Peyer's patch (tissue), 4 donors: ENCODE measurements at regions not wholly inside any gene's neighbourhood (a gene's known extent, or its start where the extent isn't known, plus 50 kb on each side); places are given as distances from the start of the nearest gene placed in this dataset.

Source experiments
- POLR2A ChIP-seq, 2 donors: fragments of 450-650 bp; IDR thresholded peaks; one replicate each; pipeline ENCODE4 v1.5.1; 2017; ENCODE audit warnings: antibody characterized with exemption in 2 of 2, mild to moderate bottlenecking in 2 of 2, moderate library complexity in 2 of 2
- TF ChIP-seq, protein P1 (sequence below), 6 experiments: fragments of 450-650 bp in 4 of 6; fragments of 200-600 bp in 2 of 6; sonication (generic) in 1 of 6; IDR thresholded peaks; one replicate each; pipeline ENCODE4 v1.5.1; 2017 to 2019; ENCODE audit warnings: antibody characterized with exemption in 6 of 6, mild to moderate bottlenecking in 3 of 6, moderate library complexity in 1 of 6

DNA sequence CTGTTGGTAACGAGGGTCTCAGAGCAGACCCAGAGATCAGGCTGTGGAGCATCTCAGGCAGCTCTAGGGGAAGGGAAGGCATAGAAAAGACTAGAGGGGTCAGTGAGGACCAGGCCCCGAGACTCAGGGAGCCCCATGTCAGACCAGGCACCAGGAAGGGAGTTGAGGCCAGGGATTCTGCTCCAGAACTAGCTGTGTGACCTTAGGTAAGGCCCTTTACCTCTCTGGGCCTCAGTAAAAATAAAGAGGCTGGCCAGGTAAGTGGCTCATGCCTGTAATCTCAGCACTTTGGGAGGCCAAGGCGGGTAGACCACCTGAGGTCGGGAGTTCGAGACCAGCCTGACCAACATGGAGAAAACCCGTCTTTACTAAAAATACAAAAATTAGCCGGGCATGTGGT lies 176.4 kb upstream of the IER5L start:
- TF ChIP-seq, protein P1, sequence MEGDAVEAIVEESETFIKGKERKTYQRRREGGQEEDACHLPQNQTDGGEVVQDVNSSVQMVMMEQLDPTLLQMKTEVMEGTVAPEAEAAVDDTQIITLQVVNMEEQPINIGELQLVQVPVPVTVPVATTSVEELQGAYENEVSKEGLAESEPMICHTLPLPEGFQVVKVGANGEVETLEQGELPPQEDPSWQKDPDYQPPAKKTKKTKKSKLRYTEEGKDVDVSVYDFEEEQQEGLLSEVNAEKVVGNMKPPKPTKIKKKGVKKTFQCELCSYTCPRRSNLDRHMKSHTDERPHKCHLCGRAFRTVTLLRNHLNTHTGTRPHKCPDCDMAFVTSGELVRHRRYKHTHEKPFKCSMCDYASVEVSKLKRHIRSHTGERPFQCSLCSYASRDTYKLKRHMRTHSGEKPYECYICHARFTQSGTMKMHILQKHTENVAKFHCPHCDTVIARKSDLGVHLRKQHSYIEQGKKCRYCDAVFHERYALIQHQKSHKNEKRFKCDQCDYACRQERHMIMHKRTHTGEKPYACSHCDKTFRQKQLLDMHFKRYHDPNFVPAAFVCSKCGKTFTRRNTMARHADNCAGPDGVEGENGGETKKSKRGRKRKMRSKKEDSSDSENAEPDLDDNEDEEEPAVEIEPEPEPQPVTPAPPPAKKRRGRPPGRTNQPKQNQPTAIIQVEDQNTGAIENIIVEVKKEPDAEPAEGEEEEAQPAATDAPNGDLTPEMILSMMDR (IDR thresholded peaks at IDR 0.05), result no peak
- TF ChIP-seq POLR2A (IDR thresholded peaks at IDR 0.05), result no peak
